Right lobe of liver (tissue), 6 donors: ENCODE measurements at regions not wholly inside any gene's neighbourhood (a gene's known extent, or its start where the extent isn't known, plus 50 kb on each side); places are given as distances from the start of the nearest gene placed in this dataset.

Source experiments
- ATAC-seq, 4 donors: fragments of 200-7000 bp; cut with Tn5 transposase; one replicate each; pipeline ENCODE4 v1.9.1; 2020; ENCODE audit warnings: mild to moderate bottlenecking in 4 of 4, moderate library complexity in 4 of 4
- DNase-seq, 3 donors: peaks; one replicate each; pipeline ENCODE4 v3.0.0-alpha.2; 2020
- H3K27ac ChIP-seq, 3 donors: fragments of 200-600 bp; one replicate each; pipeline ENCODE4 v1.8.0; 2022
- H3K27me3 ChIP-seq, 2 donors: fragments of 200-600 bp; one replicate each; pipeline ENCODE4 v1.8.0; 2022
- H3K36me3 ChIP-seq, 4 donors: fragments of 200-600 bp; sonication (generic) in 1 of 4; one replicate each; pipeline versions ENCODE4 v1.5.1 to v1.8.0; 2017 to 2022; ENCODE audit warnings: control low read depth in 1 of 4
- H3K4me1 ChIP-seq, 4 donors: fragments of 200-600 bp; sonication (generic) in 1 of 4; one replicate each; pipeline versions ENCODE4 v1.5.1 to v1.8.0; 2017 to 2022; ENCODE audit warnings: control low read depth in 1 of 4
- H3K4me3 ChIP-seq, 3 donors: fragments of 200-600 bp; one replicate each; pipeline ENCODE4 v1.8.0; 2022
- H3K9me3 ChIP-seq, 4 donors: fragments of 200-600 bp; sonication (generic) in 1 of 4; one replicate each; pipeline versions ENCODE4 v1.5.1 to v1.8.0; 2017 to 2022; ENCODE audit warnings: control low read depth in 1 of 4
- CTCF ChIP-seq, 4 donors: fragments of 200-600 bp in 3 of 4; fragments of 450-650 bp in 1 of 4; IDR thresholded peaks; one replicate each; pipeline versions ENCODE4 v1.5.1 to v1.8.0; 2016 to 2022; ENCODE audit warnings: antibody characterized with exemption in 4 of 4, mild to moderate bottlenecking in 2 of 4
- POLR2A ChIP-seq: fragments of 450-650 bp; IDR thresholded peaks from one replicate; pipeline ENCODE4 v1.6.1; 2017; ENCODE audit warnings: antibody characterized with exemption, mild to moderate bottlenecking
- WGBS: methylation state at CpG from one replicate; pipeline ENCODE4 v1.1.6; 2018; ENCODE audit warnings: low coverage, low lambda C conversion rate; ENCODE audit not compliant: insufficient coverage; ENCODE audit errors: missing lambda C conversion rate; 5-methylcytosine and 5-hydroxymethylcytosine counted together
- intact Hi-C, 2 donors: fragments of 100-400 bp; cut with DNase I; formaldehyde crosslinking; loops; one replicate each; pipeline versions ENCODE4 v1.11.2 to v1.14.1; 2022
- donor health status: DM: no; HTN: yes; CAD: no.
- donor health status: DM: no; HTN: no; CAD: no.
- donor health status: DM: no; HTN: no; CAD: no.
- donor health status: DM: no; HTN: yes; CAD: no.
- donor health status: DM: no; HTN: yes; CAD: no.

DNA sequence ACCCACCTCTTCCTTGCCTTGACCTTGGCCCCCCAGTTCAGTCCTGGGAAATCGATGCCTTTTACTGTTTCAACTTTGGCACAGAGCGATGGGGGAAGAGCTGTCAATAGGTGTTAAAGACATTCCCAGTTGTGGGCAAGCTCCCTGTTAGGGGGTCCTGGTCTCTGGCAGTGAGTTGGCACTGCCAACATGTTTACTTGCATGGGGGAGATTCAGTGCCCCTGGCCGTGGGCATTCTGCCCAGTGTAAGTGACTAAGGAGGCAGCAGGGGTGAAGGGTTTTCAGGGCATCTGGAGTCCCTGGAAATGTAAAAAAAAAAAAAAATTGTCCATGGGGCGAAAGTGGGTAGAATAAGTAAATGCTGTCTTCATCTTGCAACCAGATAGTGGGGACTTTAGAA is 407.0 kb downstream of the PTPRU start:
- no peaks in the 10 kb centered on the region for H3K9me3 ChIP-seq
- TF ChIP-seq CTCF (IDR thresholded peaks at IDR 0.05) (no peak), POLR2A (no peak)
- ATAC-seq (no peak), DNase-seq (no peak)
- H3K36me3 ChIP-seq: no peaks in the 10 kb centered on the region
- 53% methylated on average over 4 of the region's 4 CpGs for WGBS
- no peaks in the 10 kb centered on the region for H3K27me3 ChIP-seq
- no peak overlapping the region for H3K4me3 ChIP-seq
- H3K27ac ChIP-seq: no peak overlapping the region
- H3K4me1 ChIP-seq: no peaks in the 10 kb centered on the region
- intact Hi-C loops: no loop called here

GRCh38 chr1:29642519-29642918 is 406.2 kb downstream of the PTPRU start:
- Histone ChIP-seq H3K27ac (no peak overlapping the region), H3K4me3 (no peak overlapping the region), H3K4me1 (no peaks in the 10 kb centered on the region), H3K27me3 (no peaks in the 10 kb centered on the region), H3K9me3 (no peaks in the 10 kb centered on the region), H3K36me3 (no peaks in the 10 kb centered on the region)
- TF ChIP-seq POLR2A (no peak), CTCF (IDR thresholded peaks at IDR 0.05) (no peak)
- intact Hi-C loops: no loop called here
- DNase-seq (no peak), ATAC-seq (no peak)
- 69% methylated on average over 6 of the region's 6 CpGs for WGBS

DNA sequence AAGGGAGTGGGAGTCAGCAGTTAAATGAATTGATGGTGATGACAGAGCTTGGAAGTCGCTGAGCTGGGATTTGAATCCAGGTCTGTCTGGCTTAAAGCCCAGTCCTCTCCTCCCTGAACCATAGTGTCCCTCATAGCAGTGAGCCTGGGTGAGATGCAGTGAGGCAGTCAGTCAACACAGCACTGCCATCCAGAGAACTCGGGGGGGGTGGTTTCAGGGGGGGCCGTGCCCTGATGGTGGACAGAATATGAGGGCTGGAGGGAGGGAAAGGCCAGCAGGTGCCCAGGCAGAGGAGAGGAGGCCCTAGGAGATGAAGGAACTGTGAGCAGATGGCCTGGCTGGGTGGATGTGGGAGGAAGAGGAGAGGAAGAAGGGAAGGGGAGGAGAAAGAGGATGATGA is 405.6 kb downstream of the PTPRU start:
- no peaks in the 10 kb centered on the region for H3K9me3 ChIP-seq
- intact Hi-C loops: no loop called here
- no peak for DNase-seq

GRCh38 chr1:29640428-29640785 is 404.1 kb downstream of the PTPRU start:
- no peak for TF ChIP-seq POLR2A
- no peak for TF ChIP-seq CTCF (IDR thresholded peaks at IDR 0.05)
- DNase-seq (no peak), ATAC-seq (no peak)
- intact Hi-C loops: no loop called here
- Histone ChIP-seq H3K4me1 (no peaks in the 10 kb centered on the region), H3K36me3 (no peaks in the 10 kb centered on the region), H3K4me3 (no peak overlapping the region), H3K9me3 (no peaks in the 10 kb centered on the region), H3K27ac (no peak overlapping the region), H3K27me3 (no peaks in the 10 kb centered on the region)
- 48% methylated on average over 4 of the region's 4 CpGs for WGBS

More for the DNA sequence above, 405.6 kb downstream of the PTPRU start:
- Histone ChIP-seq H3K27me3 (no peaks in the 10 kb centered on the region), H3K27ac (no peak overlapping the region), H3K36me3 (no peaks in the 10 kb centered on the region), H3K4me1 (no peaks in the 10 kb centered on the region), H3K4me3 (no peak overlapping the region)
- ATAC-seq: no peak
- 52% methylated on average over 2 of the region's 3 CpGs for WGBS
- TF ChIP-seq CTCF (IDR thresholded peaks at IDR 0.05): no peak
- no peak for TF ChIP-seq POLR2A

GRCh38 chr1:29639741-29640427 is 403.6 kb downstream of the PTPRU start:
- Histone ChIP-seq H3K4me3 (no peak overlapping the region), H3K4me1 (no peaks in the 10 kb centered on the region), H3K27ac (no peak overlapping the region), H3K9me3 (no peaks in the 10 kb centered on the region), H3K36me3 (no peaks in the 10 kb centered on the region), H3K27me3 (no peaks in the 10 kb centered on the region)
- DNase-seq: peak in 1 of 3 donors; percentile 24
- intact Hi-C loops: no loop called here
- 78% methylated on average over 11 of the region's 15 CpGs for WGBS
- ATAC-seq: no peak
- TF ChIP-seq POLR2A (no peak), CTCF (IDR thresholded peaks at IDR 0.05) (no peak)
